ENCODE measurements at regions not wholly inside any gene's neighbourhood (a gene's known extent, or its start where the extent isn't known, plus 50 kb on each side); places are given as distances from the start of the nearest gene placed in this dataset.

DNA sequence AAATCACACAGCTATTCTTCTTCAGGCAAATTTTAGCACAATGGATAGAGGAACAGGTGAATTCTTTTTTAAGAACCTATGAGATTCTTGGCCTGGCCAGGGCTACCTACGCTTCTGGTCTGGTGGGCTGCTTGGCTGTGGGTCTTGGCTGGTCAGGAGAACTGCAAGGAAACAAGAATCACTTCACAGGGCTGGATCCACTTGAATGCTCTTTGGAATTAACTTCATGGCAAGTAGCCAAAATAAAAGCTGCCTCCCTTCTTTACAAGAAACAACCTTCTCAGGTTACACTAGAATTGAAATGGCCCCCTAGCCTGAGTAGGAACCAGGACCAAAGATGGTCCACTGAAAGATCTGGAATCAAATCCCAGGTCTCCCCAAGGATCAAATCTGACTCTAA lies 519.1 kb downstream of the IQCM start:
- Histone ChIP-seq H3K36me3 (ENCODE audit: control insufficient read depth in 2 of 2, insufficient read depth in 2 of 2, low read length in 1 of 2) (no peaks in the 10 kb centered on the region), H3K27ac (ENCODE audit: low read depth in 2 of 2, low read length in 1 of 2) (no peak overlapping the region), H3K4me3 (ENCODE audit: low read depth in 1 of 2, low read length in 2 of 2) (no peak overlapping the region), H3K9me3 (ENCODE audit: control insufficient read depth in 2 of 2, insufficient read depth in 1 of 2, low read depth in 1 of 2, low read length in 1 of 2) (no peaks in the 10 kb centered on the region), H3K4me1 (ENCODE audit: control insufficient read depth in 2 of 2, insufficient read depth in 2 of 2, low read length in 1 of 2) (no peaks in the 10 kb centered on the region), H3K27me3 (ENCODE audit: control insufficient read depth in 1 of 2, insufficient read depth in 2 of 2, low read length in 2 of 2) (no peaks in the 10 kb centered on the region)
- WGBS, 2 donors, result 54 to 61% methylated on average over 1 of the region's 1 CpG

DNA sequence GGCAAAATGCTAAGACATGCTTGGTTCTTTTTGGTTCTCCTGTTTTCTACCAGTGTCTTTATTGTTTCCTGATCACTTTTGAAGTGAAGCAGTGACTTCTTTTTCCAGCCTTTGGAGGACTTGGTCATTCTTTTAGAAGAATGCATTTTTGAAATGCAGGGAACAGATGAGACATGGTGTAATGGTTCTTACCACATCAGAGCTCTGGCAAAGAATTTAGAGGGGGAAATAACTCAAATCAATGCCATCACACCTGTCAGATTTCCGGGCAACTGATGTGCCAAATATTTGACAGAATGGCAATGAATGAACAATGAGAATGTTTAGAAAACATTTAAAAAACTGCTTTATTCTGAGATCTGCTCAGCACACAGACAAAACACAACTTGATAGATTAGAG lies 519.6 kb downstream of the IQCM start:
- H3K36me3 ChIP-seq (ENCODE audit: control insufficient read depth in 2 of 2, insufficient read depth in 2 of 2, low read length in 1 of 2), result no peaks in the 10 kb centered on the region
- H3K4me3 ChIP-seq (ENCODE audit: low read depth in 1 of 2, low read length in 2 of 2), result no peak overlapping the region
- 71 to 75% methylated on average over 1 of the region's 1 CpG for WGBS, 2 donors
- no peak overlapping the region for H3K27ac ChIP-seq (ENCODE audit: low read depth in 2 of 2, low read length in 1 of 2)
- H3K27me3 ChIP-seq (ENCODE audit: control insufficient read depth in 1 of 2, insufficient read depth in 2 of 2, low read length in 2 of 2), result no peaks in the 10 kb centered on the region
- H3K4me1 ChIP-seq (ENCODE audit: control insufficient read depth in 2 of 2, insufficient read depth in 2 of 2, low read length in 1 of 2), result no peaks in the 10 kb centered on the region
- no peaks in the 10 kb centered on the region for H3K9me3 ChIP-seq (ENCODE audit: control insufficient read depth in 2 of 2, insufficient read depth in 1 of 2, low read depth in 1 of 2, low read length in 1 of 2)

DNA sequence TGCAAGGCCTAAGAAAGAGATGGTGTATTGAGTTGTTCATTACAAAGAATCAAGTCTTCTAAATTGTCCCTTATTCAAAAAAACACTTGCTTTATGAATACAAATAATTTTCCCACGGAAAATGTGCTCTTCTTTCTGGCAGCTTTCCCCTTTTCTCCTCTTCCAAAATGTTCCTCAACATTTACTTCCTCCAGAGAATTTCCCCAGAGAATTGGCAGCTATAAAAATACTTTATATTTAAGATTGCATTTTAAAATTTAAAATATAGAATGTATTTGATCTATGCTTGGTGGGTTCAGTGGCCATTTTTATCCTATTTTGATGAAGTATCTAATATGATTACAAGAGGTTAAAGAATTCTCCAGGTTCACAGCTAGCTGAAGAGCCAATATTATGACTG lies 521.0 kb downstream of the IQCM start:
- Histone ChIP-seq H3K36me3 (ENCODE audit: control insufficient read depth in 2 of 2, insufficient read depth in 2 of 2, low read length in 1 of 2) (no peaks in the 10 kb centered on the region), H3K27ac (ENCODE audit: low read depth in 2 of 2, low read length in 1 of 2) (no peak overlapping the region), H3K4me1 (ENCODE audit: control insufficient read depth in 2 of 2, insufficient read depth in 2 of 2, low read length in 1 of 2) (no peaks in the 10 kb centered on the region), H3K4me3 (ENCODE audit: low read depth in 1 of 2, low read length in 2 of 2) (no peak overlapping the region), H3K27me3 (ENCODE audit: control insufficient read depth in 1 of 2, insufficient read depth in 2 of 2, low read length in 2 of 2) (no peaks in the 10 kb centered on the region), H3K9me3 (ENCODE audit: control insufficient read depth in 2 of 2, insufficient read depth in 1 of 2, low read depth in 1 of 2, low read length in 1 of 2) (no peaks in the 10 kb centered on the region)
- WGBS, 2 donors, result 50 to 59% methylated on average over 1 of the region's 1 CpG

DNA sequence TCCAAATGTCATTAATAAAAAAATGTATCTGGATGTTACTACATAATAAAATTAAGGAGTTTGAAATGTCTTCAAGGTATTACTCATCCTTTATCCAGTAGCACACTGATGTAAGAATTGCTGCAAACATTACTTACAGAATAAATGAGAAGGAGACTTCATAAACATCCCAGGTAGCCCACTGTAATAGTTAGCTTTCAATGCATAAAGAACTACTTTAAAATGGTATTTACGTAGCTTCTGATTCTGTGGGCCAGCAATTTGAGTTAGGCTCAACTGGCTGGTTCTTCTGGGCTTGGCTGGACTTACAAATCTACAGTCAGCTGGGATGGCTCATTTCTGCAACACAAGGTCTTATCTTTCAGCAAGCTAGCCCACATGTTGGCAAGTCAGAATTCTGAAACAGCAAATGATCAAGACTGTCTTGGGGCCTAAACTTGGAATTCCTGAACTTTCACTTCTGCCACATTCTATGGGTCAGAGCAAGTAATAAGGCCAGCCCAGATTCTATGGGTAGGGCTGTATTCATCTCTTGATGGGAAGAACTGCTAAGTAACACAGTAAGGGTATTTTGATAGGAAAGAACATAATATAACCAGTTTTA lies 522.5 kb downstream of the IQCM start:
- WGBS, 2 donors, result 78 to 81% methylated on average over 1 of the region's 1 CpG
- Histone ChIP-seq H3K27ac (ENCODE audit: low read depth in 2 of 2, low read length in 1 of 2) (no peak overlapping the region), H3K4me3 (ENCODE audit: low read depth in 1 of 2, low read length in 2 of 2) (no peak overlapping the region), H3K27me3 (ENCODE audit: control insufficient read depth in 1 of 2, insufficient read depth in 2 of 2, low read length in 2 of 2) (no peaks in the 10 kb centered on the region), H3K36me3 (ENCODE audit: control insufficient read depth in 2 of 2, insufficient read depth in 2 of 2, low read length in 1 of 2) (no peaks in the 10 kb centered on the region), H3K9me3 (ENCODE audit: control insufficient read depth in 2 of 2, insufficient read depth in 1 of 2, low read depth in 1 of 2, low read length in 1 of 2) (no peaks in the 10 kb centered on the region), H3K4me1 (ENCODE audit: control insufficient read depth in 2 of 2, insufficient read depth in 2 of 2, low read length in 1 of 2) (no peaks in the 10 kb centered on the region)

DNA sequence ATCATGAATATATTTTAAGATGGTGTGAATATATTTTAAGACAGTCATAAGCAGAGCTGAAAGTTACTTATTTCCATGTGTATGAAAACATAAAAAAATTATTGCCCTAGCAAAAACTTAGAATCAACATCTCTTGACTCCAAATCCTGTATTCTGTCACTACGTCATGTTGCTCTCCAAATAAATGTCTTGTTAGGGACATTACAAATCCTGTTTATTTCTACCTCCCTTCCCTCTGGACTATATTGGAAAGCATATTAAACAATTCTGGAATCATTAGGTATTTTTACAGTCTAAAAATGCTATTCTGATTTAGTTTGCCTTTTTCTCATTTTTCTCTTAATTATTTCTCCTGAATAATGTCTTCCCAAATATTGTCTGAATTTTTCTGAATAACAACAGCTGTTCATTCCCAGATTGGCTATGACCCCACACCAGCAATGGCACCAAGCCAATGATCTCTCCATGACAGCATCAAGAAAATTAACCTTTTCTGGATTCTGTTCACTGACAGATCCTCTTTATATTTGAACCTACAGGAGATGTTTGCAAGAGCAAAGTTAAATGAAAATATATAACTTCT lies 523.1 kb downstream of the IQCM start:
- WGBS, 2 donors, result 62 to 82% methylated on average over 1 of the region's 1 CpG
- Histone ChIP-seq H3K27ac (ENCODE audit: low read depth in 2 of 2, low read length in 1 of 2) (no peak overlapping the region), H3K4me1 (ENCODE audit: control insufficient read depth in 2 of 2, insufficient read depth in 2 of 2, low read length in 1 of 2) (no peaks in the 10 kb centered on the region), H3K36me3 (ENCODE audit: control insufficient read depth in 2 of 2, insufficient read depth in 2 of 2, low read length in 1 of 2) (no peaks in the 10 kb centered on the region), H3K9me3 (ENCODE audit: control insufficient read depth in 2 of 2, insufficient read depth in 1 of 2, low read depth in 1 of 2, low read length in 1 of 2) (no peaks in the 10 kb centered on the region), H3K4me3 (ENCODE audit: low read depth in 1 of 2, low read length in 2 of 2) (no peak overlapping the region), H3K27me3 (ENCODE audit: control insufficient read depth in 1 of 2, insufficient read depth in 2 of 2, low read length in 2 of 2) (no peaks in the 10 kb centered on the region)

DNA sequence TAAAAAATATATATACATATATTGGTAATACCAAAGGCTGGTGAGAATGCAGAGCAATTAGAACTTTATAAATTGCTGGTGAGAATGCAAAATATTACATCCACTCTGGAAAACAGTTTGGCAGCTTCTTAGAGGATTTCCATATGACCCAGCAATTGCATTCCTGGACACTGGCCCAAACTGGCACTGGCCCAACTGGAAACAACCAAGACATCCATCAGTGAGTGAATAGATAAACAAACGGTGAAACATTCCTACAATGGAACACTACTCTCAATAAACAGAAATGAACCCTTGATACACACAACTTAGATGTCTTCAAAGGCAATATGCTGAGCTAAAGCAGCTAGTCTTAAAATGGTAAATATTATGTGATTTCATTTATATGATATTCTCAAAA lies 524.2 kb downstream of the IQCM start:
- no peak overlapping the region for H3K27ac ChIP-seq (ENCODE audit: low read depth in 2 of 2, low read length in 1 of 2)
- no peaks in the 10 kb centered on the region for H3K27me3 ChIP-seq (ENCODE audit: control insufficient read depth in 1 of 2, insufficient read depth in 2 of 2, low read length in 2 of 2)
- H3K4me1 ChIP-seq (ENCODE audit: control insufficient read depth in 2 of 2, insufficient read depth in 2 of 2, low read length in 1 of 2), result no peaks in the 10 kb centered on the region
- no peaks in the 10 kb centered on the region for H3K36me3 ChIP-seq (ENCODE audit: control insufficient read depth in 2 of 2, insufficient read depth in 2 of 2, low read length in 1 of 2)
- 10 to 11% methylated on average over 1 of the region's 1 CpG for WGBS, 2 donors
- no peaks in the 10 kb centered on the region for H3K9me3 ChIP-seq (ENCODE audit: control insufficient read depth in 2 of 2, insufficient read depth in 1 of 2, low read depth in 1 of 2, low read length in 1 of 2)
- H3K4me3 ChIP-seq (ENCODE audit: low read depth in 1 of 2, low read length in 2 of 2), result no peak overlapping the region

DNA sequence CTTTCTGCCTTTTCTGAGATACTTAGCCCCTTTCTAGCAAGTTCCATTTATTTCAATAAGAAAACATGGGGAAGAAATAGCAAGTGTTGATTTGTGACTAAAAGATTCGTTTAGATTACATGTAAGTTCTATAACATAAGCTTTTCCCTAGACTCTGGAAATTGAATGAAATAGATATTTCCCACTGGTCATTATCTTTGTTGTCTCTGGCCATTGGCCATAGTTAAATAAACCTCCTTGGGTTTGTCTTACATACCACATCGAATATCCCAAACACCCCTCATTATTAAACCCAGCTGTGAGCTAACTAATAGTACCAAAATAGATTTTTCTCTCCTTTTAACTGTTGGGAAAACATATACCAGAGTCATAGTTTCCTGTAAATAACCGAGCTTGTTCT lies 534.8 kb downstream of the IQCM start:
- 54 to 56% methylated on average over 3 of the region's 3 CpGs for WGBS, 2 donors
- Histone ChIP-seq H3K27ac (ENCODE audit: low read depth in 2 of 2, low read length in 1 of 2) (no peak overlapping the region), H3K9me3 (ENCODE audit: control insufficient read depth in 2 of 2, insufficient read depth in 1 of 2, low read depth in 1 of 2, low read length in 1 of 2) (no peaks in the 10 kb centered on the region), H3K4me3 (ENCODE audit: low read depth in 1 of 2, low read length in 2 of 2) (no peak overlapping the region), H3K36me3 (ENCODE audit: control insufficient read depth in 2 of 2, insufficient read depth in 2 of 2, low read length in 1 of 2) (no peaks in the 10 kb centered on the region), H3K4me1 (ENCODE audit: control insufficient read depth in 2 of 2, insufficient read depth in 2 of 2, low read length in 1 of 2) (no peaks in the 10 kb centered on the region), H3K27me3 (ENCODE audit: control insufficient read depth in 1 of 2, insufficient read depth in 2 of 2, low read length in 2 of 2) (no peaks in the 10 kb centered on the region)

DNA sequence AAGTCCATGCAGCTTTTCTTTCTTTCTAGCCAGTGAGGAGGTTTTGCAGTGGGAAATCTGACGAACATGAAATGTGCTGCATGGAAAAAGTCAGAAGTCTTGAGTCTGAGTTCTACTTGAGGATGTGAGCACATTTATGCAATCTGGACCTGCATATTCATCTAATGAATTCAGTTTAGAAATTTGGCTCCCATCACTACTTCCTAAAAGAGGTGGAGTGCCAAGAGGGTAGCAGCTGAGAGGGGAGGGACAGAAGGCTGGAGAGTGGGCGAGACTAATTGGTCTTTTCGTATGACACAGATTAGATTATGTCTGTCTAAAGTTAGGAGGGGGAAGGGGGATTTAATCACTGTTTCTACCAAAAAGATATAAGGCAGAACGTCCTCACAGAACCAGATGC lies 535.9 kb downstream of the IQCM start:
- 36 to 37% methylated on average over 4 of the region's 4 CpGs for WGBS, 2 donors
- Histone ChIP-seq H3K36me3 (ENCODE audit: control insufficient read depth in 2 of 2, insufficient read depth in 2 of 2, low read length in 1 of 2) (no peaks in the 10 kb centered on the region), H3K9me3 (ENCODE audit: control insufficient read depth in 2 of 2, insufficient read depth in 1 of 2, low read depth in 1 of 2, low read length in 1 of 2) (no peaks in the 10 kb centered on the region), H3K27ac (ENCODE audit: low read depth in 2 of 2, low read length in 1 of 2) (no peak overlapping the region), H3K4me1 (ENCODE audit: control insufficient read depth in 2 of 2, insufficient read depth in 2 of 2, low read length in 1 of 2) (no peaks in the 10 kb centered on the region), H3K27me3 (ENCODE audit: control insufficient read depth in 1 of 2, insufficient read depth in 2 of 2, low read length in 2 of 2) (no peaks in the 10 kb centered on the region), H3K4me3 (ENCODE audit: low read depth in 1 of 2, low read length in 2 of 2) (no peak overlapping the region)

DNA sequence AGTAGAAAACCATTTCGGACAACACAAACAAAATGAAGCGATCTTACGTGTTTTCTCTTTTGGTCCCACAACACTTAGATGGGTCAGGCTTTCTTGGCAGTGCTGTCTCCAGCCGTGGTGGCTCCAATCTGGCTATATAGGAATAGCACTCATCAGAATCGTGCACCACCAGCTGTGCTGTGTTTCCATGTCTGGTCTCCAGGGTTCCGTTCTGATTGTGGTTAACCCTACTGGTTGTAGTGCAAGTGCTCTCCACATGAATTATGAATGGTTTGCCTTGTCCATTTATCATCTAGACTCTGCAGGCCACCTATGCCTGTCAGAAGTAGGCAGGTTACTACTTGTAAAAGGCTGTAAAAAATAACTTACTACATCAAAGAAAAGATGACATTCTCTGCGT lies 536.3 kb downstream of the IQCM start:
- Histone ChIP-seq H3K36me3 (ENCODE audit: control insufficient read depth in 2 of 2, insufficient read depth in 2 of 2, low read length in 1 of 2) (no peaks in the 10 kb centered on the region), H3K27me3 (ENCODE audit: control insufficient read depth in 1 of 2, insufficient read depth in 2 of 2, low read length in 2 of 2) (no peaks in the 10 kb centered on the region), H3K4me3 (ENCODE audit: low read depth in 1 of 2, low read length in 2 of 2) (no peak overlapping the region), H3K9me3 (ENCODE audit: control insufficient read depth in 2 of 2, insufficient read depth in 1 of 2, low read depth in 1 of 2, low read length in 1 of 2) (no peaks in the 10 kb centered on the region), H3K27ac (ENCODE audit: low read depth in 2 of 2, low read length in 1 of 2) (no peak overlapping the region), H3K4me1 (ENCODE audit: control insufficient read depth in 2 of 2, insufficient read depth in 2 of 2, low read length in 1 of 2) (no peaks in the 10 kb centered on the region)
- WGBS, 2 donors, result 76 to 78% methylated on average over 7 of the region's 7 CpGs

DNA sequence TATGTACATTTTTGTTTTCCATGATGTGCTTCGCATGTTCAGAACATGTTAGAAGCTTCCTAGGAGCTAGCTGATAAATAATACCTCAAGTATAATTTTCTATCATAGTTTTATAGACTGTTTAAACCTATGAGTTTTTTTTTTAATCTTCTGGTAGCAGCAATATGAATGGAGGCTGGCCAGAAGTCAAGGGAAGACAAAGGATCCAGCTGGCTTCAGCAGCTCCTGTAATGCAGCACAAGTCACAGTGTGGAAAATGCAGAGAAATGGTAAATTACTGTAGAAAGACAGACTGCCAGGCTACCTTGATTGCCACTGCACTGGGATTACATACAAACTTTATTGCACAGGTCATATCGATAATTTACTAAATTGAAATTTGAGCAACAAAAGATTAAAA lies 537.9 kb downstream of the IQCM start:
- no peak overlapping the region for H3K27ac ChIP-seq (ENCODE audit: low read depth in 2 of 2, low read length in 1 of 2)
- H3K4me1 ChIP-seq (ENCODE audit: control insufficient read depth in 2 of 2, insufficient read depth in 2 of 2, low read length in 1 of 2), result no peaks in the 10 kb centered on the region
- no peak overlapping the region for H3K4me3 ChIP-seq (ENCODE audit: low read depth in 1 of 2, low read length in 2 of 2)
- no peaks in the 10 kb centered on the region for H3K36me3 ChIP-seq (ENCODE audit: control insufficient read depth in 2 of 2, insufficient read depth in 2 of 2, low read length in 1 of 2)
- 69 to 78% methylated on average over 2 of the region's 2 CpGs for WGBS, 2 donors
- H3K9me3 ChIP-seq (ENCODE audit: control insufficient read depth in 2 of 2, insufficient read depth in 1 of 2, low read depth in 1 of 2, low read length in 1 of 2), result no peaks in the 10 kb centered on the region
- no peaks in the 10 kb centered on the region for H3K27me3 ChIP-seq (ENCODE audit: control insufficient read depth in 1 of 2, insufficient read depth in 2 of 2, low read length in 2 of 2)
